ENCODE measurements at regions not wholly inside any gene's neighbourhood (a gene's known extent, or its start where the extent isn't known, plus 50 kb on each side); places are given as distances from the start of the nearest gene placed in this dataset.
"Not testable (repeated sequence)": the region's sequence is repeated elsewhere in the genome, so short reads cannot be mapped to it uniquely, and the experiment has no call there.

GRCh38 chr1:184860535-184860934, 105.9 kb upstream of the EDEM3 start:
- Histone ChIP-seq H3K27ac (peak overlapping the region in 1 of 21 experiments; percentile 19), H3K4me3 (no peak overlapping the region)

- Histone ChIP-seq H3K4me3 (no peak overlapping the region), H3K27ac (peak overlapping the region in 2 of 21 experiments; percentile 18 to 26)
Measured at GRCh38 chr1:184859381-184860105, 104.9 kb upstream of the EDEM3 start.

GRCh38 chr1:184858288-184858687, 103.6 kb upstream of the EDEM3 start:
- H3K27ac ChIP-seq, result no peak overlapping the region
- H3K4me3 ChIP-seq, result no peak overlapping the region

- H3K27ac ChIP-seq, result peak overlapping the region in 1 of 21 experiments; percentile 14
- no peak overlapping the region for H3K4me3 ChIP-seq
Measured at GRCh38 chr1:184854496-184855140, 100.0 kb upstream of the EDEM3 start.

GRCh38 chr1:184854036-184854435, 99.4 kb upstream of the EDEM3 start:
- Histone ChIP-seq H3K27ac (peak overlapping the region in 1 of 21 experiments; percentile 14), H3K4me3 (no peak overlapping the region)

GRCh38 chr1:184851822-184852746, 97.4 kb upstream of the EDEM3 start:
- no peak overlapping the region for H3K27ac ChIP-seq
- no peak overlapping the region for H3K4me3 ChIP-seq

GRCh38 chr1:184843732-184844495, 89.3 kb upstream of the EDEM3 start:
- peak overlapping the region in 3 of 21 experiments; percentile 20 to 47 (median 38) for H3K27ac ChIP-seq
- H3K4me3 ChIP-seq, result no peak overlapping the region

GRCh38 chr1:184840596-184840995, 85.9 kb upstream of the EDEM3 start:
- Histone ChIP-seq H3K27ac (peak overlapping the region in 6 of 21 experiments; percentile 11 to 71 (median 56)), H3K4me3 (no peak overlapping the region)

GRCh38 chr1:184838504-184838951, 83.9 kb upstream of the EDEM3 start:
- H3K27ac ChIP-seq, result peak overlapping the region in 17 of 21 experiments; percentile 28 to 76 (median 65)

GRCh38 chr1:184836934-184837895, 82.6 kb upstream of the EDEM3 start:
- peak overlapping the region in 12 of 21 experiments; percentile 28 to 75 (median 50) for H3K27ac ChIP-seq
- H3K4me3 ChIP-seq, result no peak overlapping the region

More at GRCh38 chr1:184838504-184838951, 83.9 kb upstream of the EDEM3 start:
- H3K4me3 ChIP-seq, result no peak overlapping the region

GRCh38 chr1:184836141-184836540, 81.5 kb upstream of the EDEM3 start:
- H3K4me3 ChIP-seq, result no peak overlapping the region

GRCh38 chr1:184833994-184834393, 79.3 kb upstream of the EDEM3 start:
- H3K4me3 ChIP-seq, H3K27ac ChIP-seq: not testable (repeated sequence)

More at GRCh38 chr1:184836141-184836540, 81.5 kb upstream of the EDEM3 start:
- peak overlapping the region in 2 of 21 experiments; percentile 42 to 64 for H3K27ac ChIP-seq

- no peak overlapping the region for H3K4me3 ChIP-seq
- no peak overlapping the region for H3K27ac ChIP-seq
Measured at GRCh38 chr1:184832517-184832916, 77.9 kb upstream of the EDEM3 start.

GRCh38 chr1:184829496-184829895, 74.8 kb upstream of the EDEM3 start:
- H3K27ac ChIP-seq, H3K4me3 ChIP-seq: not testable (repeated sequence)

- no peak overlapping the region for H3K4me3 ChIP-seq
- H3K27ac ChIP-seq, result no peak overlapping the region
Measured at GRCh38 chr1:184828369-184828717, 73.7 kb upstream of the EDEM3 start.

GRCh38 chr1:184827600-184828368, 73.1 kb upstream of the EDEM3 start:
- no peak overlapping the region for H3K4me3 ChIP-seq
- H3K27ac ChIP-seq, result peak overlapping the region in 1 of 21 experiments; percentile 32

GRCh38 chr1:184826001-184826400, 71.3 kb upstream of the EDEM3 start:
- peak overlapping the region in 2 of 21 experiments; percentile 13 to 50 for H3K27ac ChIP-seq

More at GRCh38 chr1:184826001-184826400, 71.3 kb upstream of the EDEM3 start:
- H3K4me3 ChIP-seq, result no peak overlapping the region

All from skin epidermis (tissue), 12 donors.